Mesothelial cell of epicardium (in vitro differentiated cells): ENCODE measurements at regions not wholly inside any gene's neighbourhood (a gene's known extent, or its start where the extent isn't known, plus 50 kb on each side); places are given as distances from the start of the nearest gene placed in this dataset.

ENCODE experiments used
- DNase-seq, 2 experiments: peaks; one replicate each; pipeline ENCODE4 v3.0.0; 2021; ENCODE audit warnings: low spot score in 2 of 2; ENCODE audit not compliant: unreplicated experiment in 2 of 2
- H3K27ac Mint-ChIP-seq: 2 replicates; pipeline ENCODE4 v1.8.0; 2021; ENCODE audit warnings: mixed read lengths
- H3K27me3 Mint-ChIP-seq: 2 replicates; pipeline ENCODE4 v1.8.0; 2021; ENCODE audit warnings: low read depth, mixed read lengths
- H3K36me3 Mint-ChIP-seq: 2 replicates; pipeline ENCODE4 v1.8.0; 2021; ENCODE audit warnings: mixed read lengths
- H3K4me1 Mint-ChIP-seq: 2 replicates; pipeline ENCODE4 v1.8.0; 2021; ENCODE audit warnings: mixed read lengths
- H3K4me3 Mint-ChIP-seq: 2 replicates; pipeline ENCODE4 v1.8.0; 2021; ENCODE audit warnings: mild to moderate bottlenecking, moderate library complexity, mixed read lengths
- H3K9me3 Mint-ChIP-seq: 2 replicates; pipeline ENCODE4 v1.8.0; 2021; ENCODE audit warnings: mixed read lengths
- CTCF ChIP-seq: fragments of 200-600 bp; sonication (generic); IDR thresholded peaks from one replicate; pipeline ENCODE4 v1.5.0; 2021; ENCODE audit warnings: antibody characterized with exemption; ENCODE audit not compliant: unreplicated experiment

GRCh38 chr13:38283346-38283745, 66.3 kb upstream of the UFM1 start:
- peaks cover 27% of the 10 kb centered on the region for H3K9me3 Mint-ChIP-seq
- H3K4me1 Mint-ChIP-seq = no peaks in the 10 kb centered on the region
- TF ChIP-seq CTCF = no peak
- H3K27ac Mint-ChIP-seq = no peak overlapping the region
- H3K4me3 Mint-ChIP-seq = no peak overlapping the region
- H3K27me3 Mint-ChIP-seq = no peaks in the 10 kb centered on the region
- peaks cover 7% of the 10 kb centered on the region for H3K36me3 Mint-ChIP-seq
- no peak for DNase-seq

- Mint-ChIP-seq H3K4me3 (no peak overlapping the region), H3K36me3 (no peaks in the 10 kb centered on the region), H3K4me1 (no peaks in the 10 kb centered on the region), H3K27me3 (no peaks in the 10 kb centered on the region), H3K9me3 (peaks cover 31% of the 10 kb centered on the region), H3K27ac (no peak overlapping the region)
- DNase-seq = no peak
- no peak for TF ChIP-seq CTCF
Measured at GRCh38 chr13:38265132-38265497, 84.5 kb upstream of the UFM1 start.

- H3K4me1 Mint-ChIP-seq = no peaks in the 10 kb centered on the region
Measured at GRCh38 chr13:38264363-38265131, 85.1 kb upstream of the UFM1 start.

GRCh38 chr13:38262211-38262610, 87.4 kb upstream of the UFM1 start:
- Mint-ChIP-seq H3K27ac (no peak overlapping the region), H3K9me3 (peaks cover 10% of the 10 kb centered on the region), H3K4me1 (peaks cover 2% of the 10 kb centered on the region), H3K27me3 (no peaks in the 10 kb centered on the region), H3K4me3 (no peak overlapping the region), H3K36me3 (no peaks in the 10 kb centered on the region)
- no peak for DNase-seq
- no peak for TF ChIP-seq CTCF

More at GRCh38 chr13:38264363-38265131, 85.1 kb upstream of the UFM1 start:
- H3K27ac Mint-ChIP-seq = no peak overlapping the region
- H3K9me3 Mint-ChIP-seq = peaks cover 26% of the 10 kb centered on the region
- no peak for TF ChIP-seq CTCF
- H3K36me3 Mint-ChIP-seq = no peaks in the 10 kb centered on the region
- no peak overlapping the region for H3K4me3 Mint-ChIP-seq
- no peak for DNase-seq
- H3K27me3 Mint-ChIP-seq = no peaks in the 10 kb centered on the region

GRCh38 chr13:38255600-38255999, 94.1 kb upstream of the UFM1 start:
- H3K4me3 Mint-ChIP-seq = no peak overlapping the region
- peaks cover 21% of the 10 kb centered on the region for H3K4me1 Mint-ChIP-seq
- H3K27me3 Mint-ChIP-seq = no peaks in the 10 kb centered on the region
- H3K36me3 Mint-ChIP-seq = no peaks in the 10 kb centered on the region
- no peak for DNase-seq
- TF ChIP-seq CTCF = no peak
- H3K9me3 Mint-ChIP-seq = no peaks in the 10 kb centered on the region
- peak overlapping the region; percentile 20 for H3K27ac Mint-ChIP-seq
